ENCODE measurements at regions not wholly inside any gene's neighbourhood (a gene's known extent, or its start where the extent isn't known, plus 50 kb on each side); places are given as distances from the start of the nearest gene placed in this dataset.
"Not testable (repeated sequence)": the region's sequence is repeated elsewhere in the genome, so short reads cannot be mapped to it uniquely, and the experiment has no call there.

DNA sequence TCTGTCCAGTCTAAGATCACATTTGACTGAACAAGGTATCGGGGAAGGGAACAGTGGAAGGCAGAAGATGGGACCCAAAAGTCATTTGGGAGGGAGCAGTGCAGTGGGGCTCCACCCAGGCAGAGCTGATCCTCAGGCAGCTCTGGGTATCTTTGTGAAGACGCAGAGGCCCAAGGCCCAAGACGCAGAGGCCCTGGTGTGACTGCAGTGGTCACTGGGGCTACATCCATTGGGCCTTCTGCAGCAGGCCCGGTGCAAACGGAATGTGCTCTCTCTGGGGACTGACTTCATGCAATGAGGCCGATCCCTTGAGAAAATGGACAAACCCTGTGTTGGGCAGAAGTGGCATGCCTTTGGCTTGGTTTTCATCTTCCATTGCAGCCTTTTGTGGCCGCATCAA lies 463.4 kb upstream of the ZNF507 start:
- DNase-seq (ENCODE audit: low spot score): no peak

DNA sequence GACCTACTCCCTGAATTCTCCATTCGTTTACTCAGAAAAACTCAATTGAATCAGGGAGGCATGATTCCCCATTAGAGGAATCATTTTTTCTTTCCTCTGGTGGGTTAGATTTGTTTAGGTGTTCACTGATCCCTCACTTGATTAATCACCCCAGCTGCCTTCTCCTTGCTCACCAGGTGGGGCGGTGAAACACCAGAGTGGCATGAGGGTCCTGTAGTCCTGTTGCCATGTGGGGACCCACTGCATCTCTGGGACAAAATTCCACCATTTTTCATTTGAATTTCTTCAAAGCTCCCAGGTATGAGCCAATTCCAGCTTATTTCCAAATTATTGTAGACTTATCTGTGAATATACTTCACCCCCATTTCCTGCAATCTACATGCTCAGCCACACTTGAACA lies 462.7 kb upstream of the ZNF507 start:
- no peak for DNase-seq (ENCODE audit: low spot score)

DNA sequence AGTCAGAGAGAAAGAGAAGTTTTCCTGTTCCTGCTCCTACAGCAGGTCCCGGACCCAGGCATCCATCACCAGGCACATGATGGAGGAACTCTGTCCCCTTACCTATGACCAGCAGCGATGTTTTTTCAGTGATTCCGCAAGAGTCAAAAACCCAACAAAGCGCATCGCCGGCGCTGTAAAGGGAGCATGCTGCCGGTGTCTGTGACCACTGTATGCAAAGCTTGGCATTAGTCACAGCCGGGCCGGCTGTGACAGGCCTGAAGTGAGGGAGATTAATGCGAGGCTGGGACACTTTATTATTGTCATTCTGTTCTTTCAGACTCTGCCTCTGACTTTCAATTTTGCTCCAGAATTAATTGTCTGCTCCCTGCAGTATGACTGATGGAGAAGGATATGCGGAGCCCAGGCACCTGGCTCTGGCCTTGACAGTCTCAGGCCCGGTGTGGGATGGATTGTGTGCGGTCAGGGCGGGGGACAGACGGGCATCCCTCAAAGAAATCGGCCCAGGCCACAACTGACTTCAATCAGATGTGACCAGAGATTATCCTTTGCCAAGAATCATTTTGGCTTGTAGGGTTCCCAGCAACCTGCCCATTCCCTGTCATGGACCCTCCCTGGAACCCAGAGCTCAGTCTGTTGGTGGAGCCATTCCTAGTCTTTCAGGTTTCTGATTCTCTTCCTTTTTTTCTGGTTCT lies 462.0 kb upstream of the ZNF507 start:
- no peak for DNase-seq (ENCODE audit: low spot score)

DNA sequence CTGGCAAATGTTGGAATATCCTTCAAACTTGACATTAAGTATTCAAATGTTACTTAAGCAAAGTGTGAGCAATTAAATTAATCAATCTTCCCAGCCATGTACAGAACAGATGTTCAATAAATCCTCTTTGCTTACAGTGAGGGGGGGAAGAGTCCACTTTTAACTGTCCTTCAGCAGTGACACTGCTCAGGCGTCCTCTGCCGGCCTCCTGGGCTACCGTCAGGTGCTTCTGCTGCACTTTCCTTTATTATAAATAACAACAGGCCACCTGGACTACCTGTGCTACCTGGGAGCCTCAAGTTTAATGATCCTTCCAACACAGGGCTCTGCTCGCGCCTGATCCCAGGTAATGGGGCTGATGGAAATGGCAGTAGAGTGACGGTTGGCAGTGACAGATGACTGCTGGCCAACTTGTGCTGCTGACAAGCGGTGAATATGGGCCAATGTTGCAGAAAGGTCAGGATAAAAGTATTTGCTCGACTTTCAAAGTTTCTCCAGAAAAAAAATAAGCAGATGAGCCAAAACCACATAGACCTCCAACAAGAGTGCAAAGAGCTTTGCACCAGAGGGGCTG lies 460.0 kb upstream of the ZNF507 start:
- no peak for DNase-seq (ENCODE audit: low spot score)

DNA sequence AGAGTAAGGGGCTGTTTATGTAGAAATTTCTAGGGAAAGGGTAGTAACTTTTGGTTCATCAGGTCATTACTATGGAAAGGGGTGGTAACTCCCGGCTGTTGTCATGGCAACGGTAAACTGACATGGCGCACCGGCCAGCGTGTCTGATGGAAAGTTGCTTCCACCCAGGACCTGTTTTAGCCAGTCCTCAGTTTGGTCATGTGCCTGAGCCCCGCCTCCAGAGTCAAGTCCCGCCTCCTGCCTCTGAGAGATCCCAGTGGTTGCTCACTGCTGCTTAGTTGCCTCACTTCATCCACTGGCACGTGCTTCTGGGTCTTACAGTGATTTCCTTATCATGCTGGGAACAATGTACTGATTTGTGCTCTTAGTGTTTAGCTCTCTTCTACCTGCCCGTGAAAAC lies 455.2 kb upstream of the ZNF507 start:
- DNase-seq (ENCODE audit: low spot score): no peak

DNA sequence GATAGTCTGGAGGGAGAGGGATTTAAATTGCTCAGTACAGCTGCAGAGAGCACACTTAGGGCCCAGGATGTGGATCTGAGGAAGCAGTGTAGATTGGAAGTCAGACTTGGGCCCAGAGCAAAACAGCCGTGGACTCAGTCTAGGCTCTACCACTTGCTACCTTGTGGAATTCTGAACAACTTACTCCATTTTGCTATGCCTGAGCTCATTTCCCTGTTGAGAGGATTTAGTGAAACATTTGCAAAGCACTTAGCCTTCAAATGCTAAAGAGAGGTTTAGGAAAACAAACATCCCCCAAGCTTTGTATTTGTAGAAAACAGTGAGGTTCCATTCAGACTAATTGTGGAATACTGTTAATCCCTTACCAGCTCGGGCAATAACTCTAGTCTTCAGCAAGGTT lies 453.4 kb upstream of the ZNF507 start:
- DNase-seq (ENCODE audit: low spot score): no peak

DNA sequence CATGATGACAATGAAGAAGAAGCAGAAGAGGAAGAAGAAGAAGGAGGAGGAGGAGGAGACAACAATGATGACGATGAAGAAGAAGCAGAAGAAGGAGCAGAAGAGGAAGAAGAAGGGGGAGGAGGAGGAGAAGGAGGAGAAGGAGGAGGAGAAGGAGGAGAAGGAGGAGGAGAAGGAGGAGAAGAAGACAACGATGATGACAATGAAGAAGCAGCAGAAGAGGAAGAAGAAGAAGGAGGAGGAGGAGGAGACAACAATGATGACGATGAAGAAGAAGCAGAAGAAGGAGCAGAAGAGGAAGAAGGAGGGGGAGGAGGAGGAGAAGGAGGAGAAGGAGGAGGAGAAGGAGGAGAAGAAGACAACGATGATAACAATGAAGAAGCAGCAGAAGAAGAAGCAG lies 451.9 kb upstream of the ZNF507 start:
- DNase-seq (ENCODE audit: low spot score): not testable (repeated sequence)

DNA sequence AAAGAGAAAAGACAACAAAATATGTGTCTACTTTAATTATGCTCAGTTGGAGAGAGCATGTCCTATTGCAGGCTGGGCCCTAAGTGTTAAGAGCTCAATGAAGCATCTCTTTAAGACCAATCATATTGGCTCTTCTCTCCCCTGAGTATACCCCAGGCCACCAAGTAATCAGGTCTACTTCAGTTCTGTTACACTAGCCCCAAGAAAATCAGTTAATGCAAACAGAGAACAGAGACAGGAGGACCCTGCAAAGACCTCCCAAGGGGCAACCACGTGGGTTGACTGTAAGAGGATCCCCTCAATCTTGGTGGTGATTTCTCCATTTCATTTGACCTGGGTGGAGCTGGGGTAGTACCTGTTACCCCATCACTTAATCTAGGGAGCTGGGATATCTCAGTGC lies 451.0 kb upstream of the ZNF507 start:
- no peak for DNase-seq (ENCODE audit: low spot score)

DNA sequence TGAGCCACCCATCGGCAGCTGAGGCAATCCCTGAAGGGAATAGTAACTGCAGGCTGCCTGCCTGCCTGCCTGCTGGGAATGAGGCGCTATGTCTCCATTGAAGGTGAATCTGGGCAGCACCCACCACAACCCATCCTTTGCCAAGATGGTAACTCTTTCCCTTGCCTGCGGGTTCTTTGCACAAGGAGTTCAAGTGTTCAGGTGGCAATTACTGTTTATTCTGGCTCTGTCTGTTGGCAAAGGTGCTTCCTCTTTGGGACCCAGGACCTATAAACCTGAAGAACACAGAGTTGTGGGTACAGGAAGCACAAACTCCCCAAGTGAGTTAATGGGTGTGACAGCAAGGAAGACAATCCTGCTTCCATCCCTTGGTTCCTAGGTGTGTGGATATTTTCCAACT lies 448.1 kb upstream of the ZNF507 start:
- DNase-seq (ENCODE audit: low spot score): no peak

DNA sequence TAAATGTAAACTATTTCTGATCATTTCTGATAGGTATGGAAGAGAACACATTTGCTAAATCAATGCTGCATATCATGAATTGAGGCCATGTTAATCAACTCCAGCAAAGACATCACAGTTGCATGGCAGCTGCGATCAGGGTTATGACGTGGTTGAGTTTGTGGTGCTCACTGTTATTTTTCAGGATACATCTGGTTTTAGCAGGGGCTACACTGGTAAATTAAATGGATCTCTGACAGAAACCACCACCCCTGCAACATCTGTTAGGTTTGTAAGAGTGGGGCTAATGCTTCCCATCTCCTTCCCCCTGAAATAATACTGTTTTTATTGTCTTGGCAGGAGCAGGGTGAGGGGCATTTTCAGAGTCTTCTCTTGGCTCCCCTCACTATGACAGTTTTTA lies 444.4 kb upstream of the ZNF507 start:
- no peak for DNase-seq (ENCODE audit: low spot score)

DNA sequence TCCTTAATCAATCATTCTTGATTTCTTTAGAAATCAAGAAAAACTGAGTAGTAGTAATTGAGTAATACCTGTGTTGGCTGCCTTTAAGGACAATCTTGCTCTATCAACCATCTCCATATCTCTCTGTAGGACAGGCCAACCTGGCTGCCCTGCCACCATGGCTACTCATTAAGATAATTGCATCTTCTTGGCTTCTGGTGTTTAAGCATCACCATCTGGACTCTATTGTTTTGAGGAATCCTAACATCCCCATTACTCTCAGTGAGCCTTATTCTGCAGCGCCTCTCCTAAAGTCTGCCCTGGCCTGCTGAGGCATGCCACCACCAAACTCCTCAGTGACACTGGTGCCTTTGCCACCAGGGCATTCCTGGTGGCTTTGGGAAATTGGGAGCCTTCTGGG lies 442.6 kb upstream of the ZNF507 start:
- no peak for DNase-seq (ENCODE audit: low spot score)

DNA sequence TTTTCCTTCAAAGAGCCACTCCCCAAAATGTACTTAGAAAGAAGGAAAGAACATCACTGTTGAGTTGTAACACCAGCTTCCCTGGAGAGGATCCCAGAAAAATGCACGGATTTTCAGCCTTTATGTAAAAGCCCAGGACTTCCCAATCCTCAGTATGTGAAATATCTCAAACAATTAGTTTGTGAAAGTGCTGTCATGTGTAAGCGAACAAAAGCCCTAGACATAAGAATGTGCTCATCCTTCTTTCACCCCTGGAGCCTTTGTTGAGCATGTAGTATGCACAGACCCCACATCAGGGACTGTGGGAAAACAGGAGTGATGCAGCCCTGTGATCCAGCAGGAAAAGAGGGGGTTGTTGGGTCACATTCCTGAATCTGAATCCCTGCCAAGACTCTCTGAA lies 441.4 kb upstream of the ZNF507 start:
- DNase-seq (ENCODE audit: low spot score): no peak

DNA sequence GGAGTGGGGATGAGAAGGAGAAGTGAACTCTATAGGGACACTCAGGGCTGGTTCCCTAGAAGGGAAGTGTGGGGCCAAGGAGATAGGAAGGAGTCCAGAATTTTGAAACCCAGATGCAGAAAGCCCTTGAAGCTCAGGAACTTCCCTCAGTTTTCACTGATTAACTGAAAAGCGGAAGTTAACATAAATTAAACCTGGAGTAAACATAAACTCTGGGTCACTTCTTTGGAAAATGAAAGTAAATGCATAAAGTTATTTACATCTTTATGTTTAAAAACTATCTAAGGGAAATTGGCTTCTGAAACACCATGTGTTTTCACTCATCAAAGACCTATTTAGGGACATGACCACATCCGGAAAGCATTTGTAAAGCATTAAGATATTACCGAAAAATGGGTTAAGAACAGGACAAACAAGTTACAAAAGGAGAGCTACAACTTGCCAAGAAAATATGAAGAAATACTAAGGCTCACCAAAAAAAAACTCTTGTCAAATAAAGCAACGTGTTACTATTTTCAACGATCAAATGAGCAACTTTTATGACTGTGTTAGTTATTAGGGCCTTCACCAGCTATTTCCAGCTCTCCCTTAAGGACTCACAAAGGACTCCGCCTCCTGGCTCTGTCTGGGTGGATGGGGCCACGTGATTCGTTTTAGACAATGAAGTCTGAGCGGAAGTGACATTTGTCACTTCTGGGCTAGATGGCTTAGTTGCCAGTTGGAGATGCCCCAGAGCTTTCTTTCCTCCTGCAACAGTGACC lies 439.1 kb upstream of the ZNF507 start:
- peak; percentile 46 for DNase-seq (ENCODE audit: low spot score)

DNA sequence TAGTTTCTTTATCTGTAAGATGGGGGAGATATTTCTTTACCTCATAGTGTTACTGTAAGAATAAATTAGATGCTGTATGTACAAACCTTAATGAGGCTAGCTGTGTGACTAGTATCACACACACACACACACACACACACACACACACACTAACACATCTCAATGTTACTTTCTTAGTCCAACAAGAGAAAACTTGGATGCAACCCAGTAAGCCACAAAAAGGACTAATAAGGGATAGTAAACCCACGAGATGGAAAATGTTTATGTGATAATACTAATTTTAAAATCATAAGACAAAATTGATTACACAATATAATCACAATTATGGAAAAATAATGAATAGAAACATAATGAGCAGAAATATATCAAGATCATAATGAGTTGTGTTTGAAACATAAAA lies 437.7 kb upstream of the ZNF507 start:
- no peak for DNase-seq (ENCODE audit: low spot score)

DNA sequence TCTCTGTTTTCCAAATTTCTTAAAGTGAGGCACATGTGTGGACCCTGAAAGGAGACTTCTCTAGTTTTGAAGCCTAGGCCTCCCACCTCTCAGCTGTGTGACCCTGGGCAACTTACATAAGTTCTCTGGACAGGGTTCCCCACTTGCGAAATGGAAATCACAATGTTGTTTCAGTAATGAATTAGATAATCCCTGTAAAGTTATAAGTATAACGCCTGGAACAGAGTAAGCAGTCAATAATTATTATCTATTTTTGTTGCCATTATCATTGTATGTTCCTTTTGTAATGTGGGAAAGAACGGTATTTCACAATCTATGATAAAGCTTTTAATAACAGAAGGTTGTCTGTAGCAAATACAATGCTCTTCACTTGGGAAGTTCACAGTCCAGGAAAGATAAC lies 437.3 kb upstream of the ZNF507 start:
- no peak for DNase-seq (ENCODE audit: low spot score)

DNA sequence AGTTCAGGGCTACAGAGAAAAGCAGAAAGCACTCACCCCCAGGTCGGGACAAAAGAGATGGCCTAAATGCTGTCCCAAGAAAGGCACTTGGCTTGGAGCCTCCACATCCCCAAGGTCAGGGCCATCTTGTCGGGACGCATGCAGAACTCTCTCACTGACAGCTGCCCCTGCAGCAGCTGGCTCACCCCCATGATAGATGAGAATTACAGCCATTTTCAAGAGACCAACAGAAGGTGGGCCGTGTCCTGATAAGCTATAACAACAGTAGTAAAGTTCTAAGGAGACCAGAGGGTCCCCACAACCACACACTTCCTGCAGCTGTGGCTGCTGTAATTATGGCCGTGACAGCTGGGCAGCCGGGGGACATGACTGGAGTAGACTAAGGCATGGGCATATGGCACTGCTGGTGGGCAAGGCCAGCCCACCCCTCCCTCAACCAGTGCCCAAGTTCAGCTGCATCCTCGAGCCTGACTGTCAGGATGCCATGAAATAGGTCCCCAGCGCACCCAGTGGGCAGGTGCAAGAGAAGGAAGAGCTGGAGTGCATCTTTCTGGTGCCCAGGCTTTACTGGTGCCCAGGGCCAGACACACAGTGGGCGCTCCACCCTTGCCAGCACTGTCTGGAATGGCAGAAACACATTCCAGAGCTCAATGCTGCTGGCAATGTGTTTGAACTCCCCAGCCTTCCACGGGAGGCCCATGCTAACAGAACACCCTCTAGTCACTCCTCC lies 436.7 kb upstream of the ZNF507 start:
- DNase-seq (ENCODE audit: low spot score): no peak

DNA sequence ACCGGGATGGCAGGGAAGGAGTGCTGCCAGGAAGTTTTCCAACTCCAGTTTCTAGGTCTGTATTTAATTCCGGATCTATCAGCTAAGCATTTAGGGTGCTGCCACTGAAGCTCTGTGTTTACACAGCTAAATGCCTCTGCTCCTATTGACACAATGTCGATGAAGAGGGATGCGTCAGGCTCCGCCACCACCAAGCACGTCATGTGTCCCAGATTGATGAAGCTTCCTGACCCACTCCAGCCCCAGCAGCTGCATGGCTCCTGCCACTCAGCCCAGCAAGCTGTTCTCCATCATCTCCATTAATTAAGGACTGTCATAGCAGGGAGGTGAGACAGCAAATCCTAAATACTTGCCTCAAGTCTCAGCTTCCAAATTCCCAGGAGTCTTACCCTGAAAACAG lies 435.2 kb upstream of the ZNF507 start:
- no peak for DNase-seq (ENCODE audit: low spot score)

DNA sequence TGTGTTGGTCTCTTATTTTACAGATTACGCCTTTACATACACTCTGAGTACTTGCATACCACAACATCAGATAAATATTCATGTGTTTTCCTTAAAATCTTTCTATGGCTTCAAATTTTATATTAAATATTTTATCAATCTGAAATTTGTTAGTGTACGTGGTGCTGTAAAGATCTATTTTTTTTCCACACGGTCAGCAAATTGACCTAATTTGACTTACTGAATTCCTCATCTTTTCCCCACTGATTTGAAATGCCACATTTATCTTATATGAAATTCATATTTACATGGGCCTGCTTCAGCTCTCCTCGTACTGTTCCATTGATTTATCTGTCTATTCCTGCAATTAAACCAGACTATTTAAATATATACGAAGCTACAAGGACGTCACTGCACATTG lies 433.8 kb upstream of the ZNF507 start:
- no peak for DNase-seq (ENCODE audit: low spot score)

DNA sequence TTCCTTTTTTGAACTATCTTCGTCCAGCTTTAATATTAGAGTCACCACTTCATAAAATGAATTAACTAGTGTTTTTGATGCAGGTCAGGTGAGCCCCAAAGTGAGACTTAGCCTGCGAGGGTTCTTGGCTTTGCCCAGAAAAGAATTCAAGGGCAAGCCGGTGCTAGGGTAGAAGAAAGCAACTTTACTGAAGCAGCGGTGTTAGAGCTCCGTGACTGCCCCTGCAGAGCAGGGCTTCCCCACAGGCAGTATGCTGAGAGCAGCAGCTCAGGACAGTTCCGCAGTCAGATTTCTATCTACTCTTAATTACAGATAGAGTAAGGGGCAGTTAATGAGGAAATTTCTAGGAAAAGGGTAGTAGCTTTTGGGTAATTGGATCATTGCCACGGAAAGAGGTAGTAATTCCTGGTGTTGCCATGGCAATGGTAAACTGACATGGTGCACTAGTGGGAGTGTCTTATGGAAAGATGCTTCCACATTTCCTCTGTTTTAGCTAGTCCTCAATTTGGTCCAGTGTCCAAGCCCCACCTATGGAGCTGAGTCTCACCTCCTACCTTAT lies 432.2 kb upstream of the ZNF507 start:
- no peak for DNase-seq (ENCODE audit: low spot score)

DNA sequence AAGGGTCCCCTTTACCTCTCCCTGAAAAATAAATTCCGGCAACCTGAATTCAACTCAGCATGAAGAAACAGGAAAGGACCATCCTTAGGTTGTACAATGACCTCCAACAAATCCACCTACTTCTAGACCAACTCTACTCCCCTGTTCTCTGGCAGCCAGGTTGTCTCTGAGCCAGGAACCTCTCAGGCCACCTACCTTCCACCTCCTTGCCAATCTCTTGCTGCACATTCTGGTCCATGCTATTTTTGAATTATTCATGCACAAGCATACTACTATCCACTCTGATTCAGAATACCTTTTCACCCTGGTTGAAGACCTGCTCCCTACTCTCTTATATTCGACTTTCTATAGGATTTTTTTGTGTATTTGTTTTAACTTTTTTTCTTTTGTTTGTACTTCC lies 415.0 kb upstream of the ZNF507 start:
- no peak for DNase-seq (ENCODE audit: low spot score)

DNA sequence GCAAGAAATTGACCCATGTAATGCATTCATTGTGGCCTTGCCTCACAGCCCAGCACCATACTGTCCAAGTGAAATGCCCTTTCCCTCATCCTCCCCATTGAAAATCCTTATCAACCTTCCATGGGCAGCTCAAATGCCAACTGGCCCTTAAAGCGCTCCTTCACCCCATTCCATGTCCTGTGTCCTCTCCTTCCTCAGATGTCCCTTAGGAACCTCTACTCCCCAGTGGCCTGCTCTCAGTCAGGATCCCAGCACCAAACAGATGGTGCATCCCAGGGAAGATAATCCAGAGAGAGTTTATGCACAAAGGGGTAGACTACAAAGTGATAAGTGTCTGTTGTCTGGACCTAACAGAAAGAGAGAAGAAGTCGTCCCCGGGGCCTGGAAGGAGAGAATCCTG lies 407.4 kb upstream of the ZNF507 start:
- DNase-seq (ENCODE audit: low spot score): no peak

DNA sequence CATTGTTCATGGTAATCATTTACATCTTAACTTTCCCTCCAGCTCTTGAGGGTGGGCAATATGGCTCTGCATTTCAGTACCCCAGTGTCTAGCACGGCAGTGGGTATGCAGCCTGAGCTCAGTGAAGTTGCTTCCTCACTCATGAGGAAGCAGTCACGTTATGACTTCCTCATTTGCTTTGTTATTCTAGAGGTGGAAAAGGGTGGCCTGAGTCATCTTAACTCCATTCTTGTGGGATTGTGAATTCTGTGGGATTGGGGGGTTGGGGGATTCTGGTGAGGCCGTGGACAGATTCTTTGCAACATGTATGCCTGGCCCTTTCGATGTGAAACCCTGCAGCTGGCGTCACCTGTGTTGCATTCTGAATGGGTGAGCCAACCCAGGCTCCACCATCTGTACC lies 406.7 kb upstream of the ZNF507 start:
- no peak for DNase-seq (ENCODE audit: low spot score)

Data from ureter (tissue), 1 donor.